ENCODE measurements at regions not wholly inside any gene's neighbourhood (a gene's known extent, or its start where the extent isn't known, plus 50 kb on each side); places are given as distances from the start of the nearest gene placed in this dataset.
"Not testable (repeated sequence)": the region's sequence is repeated elsewhere in the genome, so short reads cannot be mapped to it uniquely, and the experiment has no call there.

- not testable (repeated sequence) for H3K36me3 ChIP-seq (ENCODE audit: insufficient read depth, low read length); H3K27ac ChIP-seq (ENCODE audit: low read depth, low read length); H3K27me3 ChIP-seq (ENCODE audit: insufficient read depth, low read length); H3K79me2 ChIP-seq (ENCODE audit: control insufficient read depth, insufficient read depth, low read length, unreplicated experiment); H3K4me3 ChIP-seq (ENCODE audit: low read depth, low read length); H2AFZ ChIP-seq (ENCODE audit: low read length, unreplicated experiment); H3K4me1 ChIP-seq (ENCODE audit: control insufficient read depth, insufficient read depth, low read length, unreplicated experiment)
These were observed 213.8 kb upstream of the PLGLB1 start for GRCh38 chr2:87235333-87235981.

- not testable (repeated sequence) for H3K4me3 ChIP-seq (ENCODE audit: low read depth, low read length); H3K27ac ChIP-seq (ENCODE audit: low read depth, low read length); H3K36me3 ChIP-seq (ENCODE audit: insufficient read depth, low read length)
These were observed 216.1 kb upstream of the PLGLB1 start for GRCh38 chr2:87237570-87238336.

GRCh38 chr2:87239558-87240215 lies 218.0 kb upstream of the PLGLB1 start:
- H3K27ac ChIP-seq (ENCODE audit: low read depth, low read length); H3K36me3 ChIP-seq (ENCODE audit: insufficient read depth, low read length); H3K4me1 ChIP-seq (ENCODE audit: control insufficient read depth, insufficient read depth, low read length, unreplicated experiment); H2AFZ ChIP-seq (ENCODE audit: low read length, unreplicated experiment); H3K79me2 ChIP-seq (ENCODE audit: control insufficient read depth, insufficient read depth, low read length, unreplicated experiment); H3K27me3 ChIP-seq (ENCODE audit: insufficient read depth, low read length); H3K4me3 ChIP-seq (ENCODE audit: low read depth, low read length): not testable (repeated sequence)

More at GRCh38 chr2:87237570-87238336, 216.1 kb upstream of the PLGLB1 start:
- not testable (repeated sequence) for H2AFZ ChIP-seq (ENCODE audit: low read length, unreplicated experiment); H3K27me3 ChIP-seq (ENCODE audit: insufficient read depth, low read length); H3K79me2 ChIP-seq (ENCODE audit: control insufficient read depth, insufficient read depth, low read length, unreplicated experiment); H3K4me1 ChIP-seq (ENCODE audit: control insufficient read depth, insufficient read depth, low read length, unreplicated experiment)

- not testable (repeated sequence) for H3K36me3 ChIP-seq (ENCODE audit: insufficient read depth, low read length); H3K27ac ChIP-seq (ENCODE audit: low read depth, low read length); H3K79me2 ChIP-seq (ENCODE audit: control insufficient read depth, insufficient read depth, low read length, unreplicated experiment); H3K27me3 ChIP-seq (ENCODE audit: insufficient read depth, low read length); H3K4me1 ChIP-seq (ENCODE audit: control insufficient read depth, insufficient read depth, low read length, unreplicated experiment); H2AFZ ChIP-seq (ENCODE audit: low read length, unreplicated experiment); H3K4me3 ChIP-seq (ENCODE audit: low read depth, low read length)
These were observed 224.5 kb upstream of the PLGLB1 start for GRCh38 chr2:87246066-87246717.

- not testable (repeated sequence) for H3K4me1 ChIP-seq (ENCODE audit: control insufficient read depth, insufficient read depth, low read length, unreplicated experiment); H3K79me2 ChIP-seq (ENCODE audit: control insufficient read depth, insufficient read depth, low read length, unreplicated experiment); H2AFZ ChIP-seq (ENCODE audit: low read length, unreplicated experiment); H3K27me3 ChIP-seq (ENCODE audit: insufficient read depth, low read length); H3K4me3 ChIP-seq (ENCODE audit: low read depth, low read length); H3K27ac ChIP-seq (ENCODE audit: low read depth, low read length); H3K36me3 ChIP-seq (ENCODE audit: insufficient read depth, low read length)
These were observed 230.4 kb upstream of the PLGLB1 start for GRCh38 chr2:87252046-87252445.

- H3K79me2 ChIP-seq (ENCODE audit: control insufficient read depth, insufficient read depth, low read length, unreplicated experiment); H3K27ac ChIP-seq (ENCODE audit: low read depth, low read length); H2AFZ ChIP-seq (ENCODE audit: low read length, unreplicated experiment); H3K4me3 ChIP-seq (ENCODE audit: low read depth, low read length); H3K27me3 ChIP-seq (ENCODE audit: insufficient read depth, low read length); H3K4me1 ChIP-seq (ENCODE audit: control insufficient read depth, insufficient read depth, low read length, unreplicated experiment); H3K36me3 ChIP-seq (ENCODE audit: insufficient read depth, low read length): not testable (repeated sequence)
These were observed 232.9 kb upstream of the PLGLB1 start for GRCh38 chr2:87254562-87254961.

GRCh38 chr2:87255410-87255809 lies 233.8 kb upstream of the PLGLB1 start:
- H3K4me3 ChIP-seq (ENCODE audit: low read depth, low read length); H3K79me2 ChIP-seq (ENCODE audit: control insufficient read depth, insufficient read depth, low read length, unreplicated experiment); H3K27me3 ChIP-seq (ENCODE audit: insufficient read depth, low read length); H2AFZ ChIP-seq (ENCODE audit: low read length, unreplicated experiment); H3K4me1 ChIP-seq (ENCODE audit: control insufficient read depth, insufficient read depth, low read length, unreplicated experiment); H3K27ac ChIP-seq (ENCODE audit: low read depth, low read length); H3K36me3 ChIP-seq (ENCODE audit: insufficient read depth, low read length): not testable (repeated sequence)

GRCh38 chr2:87258887-87259286 lies 237.2 kb upstream of the PLGLB1 start:
- H2AFZ ChIP-seq (ENCODE audit: low read length, unreplicated experiment); H3K36me3 ChIP-seq (ENCODE audit: insufficient read depth, low read length); H3K4me1 ChIP-seq (ENCODE audit: control insufficient read depth, insufficient read depth, low read length, unreplicated experiment); H3K27me3 ChIP-seq (ENCODE audit: insufficient read depth, low read length); H3K27ac ChIP-seq (ENCODE audit: low read depth, low read length); H3K4me3 ChIP-seq (ENCODE audit: low read depth, low read length); H3K79me2 ChIP-seq (ENCODE audit: control insufficient read depth, insufficient read depth, low read length, unreplicated experiment): not testable (repeated sequence)

- not testable (repeated sequence) for H3K79me2 ChIP-seq (ENCODE audit: control insufficient read depth, insufficient read depth, low read length, unreplicated experiment); H2AFZ ChIP-seq (ENCODE audit: low read length, unreplicated experiment); H3K4me1 ChIP-seq (ENCODE audit: control insufficient read depth, insufficient read depth, low read length, unreplicated experiment); H3K4me3 ChIP-seq (ENCODE audit: low read depth, low read length); H3K36me3 ChIP-seq (ENCODE audit: insufficient read depth, low read length); H3K27me3 ChIP-seq (ENCODE audit: insufficient read depth, low read length); H3K27ac ChIP-seq (ENCODE audit: low read depth, low read length)
These were observed 240.6 kb upstream of the PLGLB1 start for GRCh38 chr2:87262184-87262702.

- H3K79me2 ChIP-seq (ENCODE audit: control insufficient read depth, insufficient read depth, low read length, unreplicated experiment); H2AFZ ChIP-seq (ENCODE audit: low read length, unreplicated experiment); H3K4me1 ChIP-seq (ENCODE audit: control insufficient read depth, insufficient read depth, low read length, unreplicated experiment); H3K36me3 ChIP-seq (ENCODE audit: insufficient read depth, low read length); H3K27ac ChIP-seq (ENCODE audit: low read depth, low read length); H3K4me3 ChIP-seq (ENCODE audit: low read depth, low read length); H3K27me3 ChIP-seq (ENCODE audit: insufficient read depth, low read length): not testable (repeated sequence)
These were observed 242.3 kb upstream of the PLGLB1 start for GRCh38 chr2:87263868-87264518.

Measured in ACC112 (cell line).